Endothelial cell of umbilical vein (primary cell): ENCODE measurements at regions not wholly inside any gene's neighbourhood (a gene's known extent, or its start where the extent isn't known, plus 50 kb on each side); places are given as distances from the start of the nearest gene placed in this dataset.

ENCODE experiments used
- BruUV-seq: library from RNA; stranded (reverse); fragments of 400-500 nt; replicated peaks from 2 replicates; lab custom pipeline; 2021; lab: Mats Ljungman, UMichigan
- CTCF ChIA-PET: fragments of 300-600, 350-600 bp; sonication (Branson Sonifier 250); formaldehyde crosslinking; loops from one replicate; lab custom pipeline; 2021; ENCODE audit warnings: antibody characterized with exemption, inconsistent platforms; lab: Charles Lee
- POLR2A ChIA-PET: fragments of 300-600, 350-600 bp; sonication (Branson Sonifier 250); formaldehyde crosslinking; loops from one replicate; lab custom pipeline; 2021; ENCODE audit warnings: antibody characterized with exemption, inconsistent platforms; lab: Charles Lee
- DNase-seq: peaks from one replicate; pipeline ENCODE4 v3.0.0-alpha.2; 2011; ENCODE audit warnings: low read depth, low spot score
- FAIRE-seq: peaks from 2 replicates; lab custom pipeline; 2011; peaks lifted over from hg19 to GRCh38; lab: Jason Lieb, UNC
- H2AFZ ChIP-seq: 2 replicates; pipeline ENCODE4 v1.6.0; 2012; ENCODE audit warnings: low read depth, low read length, control low read depth, inconsistent platforms
- H3K27ac ChIP-seq: 2 replicates; pipeline ENCODE4 v1.5.1; 2011; ENCODE audit warnings: low read depth, mild to moderate bottlenecking, control low read depth, low read length, moderate library complexity; ENCODE audit not compliant: insufficient read depth
- H3K27me3 ChIP-seq, 2 experiments: 2 replicates each; pipeline versions ENCODE4 v1.6.0 to v1.6.1; 2011; ENCODE audit warnings: low read length in 2 of 2, mixed read lengths in 1 of 2; ENCODE audit not compliant: control insufficient read depth in 2 of 2, insufficient read depth in 2 of 2
- H3K36me3 ChIP-seq, 2 experiments: 2 replicates in 1 of 2; 3 replicates in 1 of 2; pipeline ENCODE4 v1.5.1; 2011; ENCODE audit warnings: low read length in 2 of 2, mild to moderate bottlenecking in 1 of 2, moderate library complexity in 1 of 2; ENCODE audit not compliant: control insufficient read depth in 2 of 2, insufficient read depth in 2 of 2; ENCODE audit errors: extremely low read depth in 1 of 2
- H3K4me1 ChIP-seq: 3 replicates; pipeline ENCODE4 v1.5.1; 2011; ENCODE audit warnings: mild to moderate bottlenecking, low read length; ENCODE audit not compliant: control insufficient read depth, insufficient read depth; ENCODE audit errors: extremely low read depth
- H3K4me2 ChIP-seq: 2 replicates; pipeline ENCODE4 v1.6.1; 2011; ENCODE audit warnings: low read length, control low read depth, mixed read lengths; ENCODE audit not compliant: insufficient read depth
- H3K4me3 ChIP-seq, 3 experiments: fragments of 200-600 bp in 1 of 3; sonication (generic), shearing (Covaris generic) in 1 of 3; replicated peaks in 1 of 3; 2 replicates each; pipeline ENCODE4 v1.5.1; 2011 to 2016; ENCODE audit warnings: control low read depth in 3 of 3, low read length in 3 of 3, mild to moderate bottlenecking in 2 of 3, inconsistent platforms in 1 of 3, low read depth in 1 of 3, moderate library complexity in 1 of 3; ENCODE audit not compliant: insufficient read depth in 1 of 3
- H3K79me2 ChIP-seq: 2 replicates; pipeline ENCODE4 v1.6.0; 2012; ENCODE audit warnings: low read length, inconsistent platforms; ENCODE audit not compliant: control insufficient read depth, insufficient read depth
- H3K9ac ChIP-seq: replicated peaks from 2 replicates; pipeline ENCODE3; 2011; ENCODE audit warnings: low read length, control low read depth; ENCODE audit not compliant: insufficient read depth; ENCODE audit errors: extremely low read depth
- H3K9me1 ChIP-seq: replicated peaks from 3 replicates; pipeline ENCODE4 v1.6.0; 2011; ENCODE audit warnings: mild to moderate bottlenecking, low read length; ENCODE audit not compliant: control insufficient read depth, insufficient read depth; ENCODE audit errors: extremely low read depth
- H3K9me3 ChIP-seq: replicated peaks from 2 replicates; pipeline ENCODE4 v1.5.1; 2012; ENCODE audit warnings: low read length, inconsistent platforms; ENCODE audit not compliant: control insufficient read depth, insufficient read depth
- H4K20me1 ChIP-seq: replicated peaks from 2 replicates; pipeline ENCODE3; 2011; ENCODE audit warnings: mild to moderate bottlenecking, low read length; ENCODE audit not compliant: control insufficient read depth, insufficient read depth; ENCODE audit errors: extremely low read depth
- CTCF ChIP-seq, 2 donors: IDR thresholded peaks; 1 replicate in 1 of 2; 2 replicates in 1 of 2; pipeline ENCODE4 v1.5.1; 2011; ENCODE audit warnings: low read length in 2 of 2, mild to moderate bottlenecking in 2 of 2, moderate library complexity in 2 of 2, control low read depth in 1 of 2, inconsistent platforms in 1 of 2, low read depth in 1 of 2; ENCODE audit not compliant: insufficient read depth in 1 of 2; ENCODE audit errors: extremely low read depth in 1 of 2
- EZH2 ChIP-seq: IDR thresholded peaks from 2 replicates; pipeline ENCODE4 v1.6.1; 2012; ENCODE audit warnings: borderline replicate concordance, low read depth, mild to moderate bottlenecking, moderate library complexity, low read length, inconsistent platforms; ENCODE audit not compliant: severe bottlenecking
- FOS ChIP-seq: IDR thresholded peaks from 2 replicates; pipeline ENCODE4 v1.6.1; 2011; ENCODE audit warnings: mild to moderate bottlenecking, low read length, moderate library complexity, borderline replicate concordance; ENCODE audit not compliant: insufficient read depth
- GATA2 ChIP-seq: IDR thresholded peaks from 2 replicates; pipeline ENCODE4 v1.7.0; 2011; ENCODE audit warnings: low read depth, mild to moderate bottlenecking, moderate library complexity, mixed read lengths, low read length; ENCODE audit not compliant: insufficient read length, insufficient read depth
- JUN ChIP-seq: IDR thresholded peaks from 2 replicates; pipeline ENCODE4 v1.6.1; 2011; ENCODE audit warnings: borderline replicate concordance, low read depth; ENCODE audit not compliant: insufficient read length, insufficient read depth
- MYC ChIP-seq: IDR thresholded peaks from one replicate; pipeline ENCODE4 v1.6.1; 2011; ENCODE audit warnings: mild to moderate bottlenecking, low read depth, low read length
- POLR2A ChIP-seq: IDR thresholded peaks from 2 replicates; pipeline ENCODE4 v1.6.1; 2012; ENCODE audit warnings: low read depth, mild to moderate bottlenecking, control low read depth, low read length
- POLR2AphosphoS5 ChIP-seq: IDR thresholded peaks from 2 replicates; pipeline ENCODE4 v1.6.1; 2012; ENCODE audit warnings: low read depth, mild to moderate bottlenecking, control low read depth, low read length, moderate library complexity; ENCODE audit not compliant: insufficient read depth
- dilution Hi-C: fragments of 300-500 bp; cut with MboI; formaldehyde crosslinking; loops from one replicate; pipeline ENCODE4 v1.15.0; 2019; ENCODE audit warnings: low sequenced_read_pairs; ENCODE audit not compliant: extremely low pct_ligation_motif_present
- intact Hi-C: fragments of 100-400 bp; cut with micrococcal nuclease; formaldehyde crosslinking; loops from one replicate; pipeline ENCODE4 v1.10.0; 2022
- TF ChIP-seq, protein P1 (sequence below): IDR thresholded peaks from 2 replicates; pipeline ENCODE4 v1.6.1; 2011; ENCODE audit not compliant: insufficient read depth, insufficient read length

DNA sequence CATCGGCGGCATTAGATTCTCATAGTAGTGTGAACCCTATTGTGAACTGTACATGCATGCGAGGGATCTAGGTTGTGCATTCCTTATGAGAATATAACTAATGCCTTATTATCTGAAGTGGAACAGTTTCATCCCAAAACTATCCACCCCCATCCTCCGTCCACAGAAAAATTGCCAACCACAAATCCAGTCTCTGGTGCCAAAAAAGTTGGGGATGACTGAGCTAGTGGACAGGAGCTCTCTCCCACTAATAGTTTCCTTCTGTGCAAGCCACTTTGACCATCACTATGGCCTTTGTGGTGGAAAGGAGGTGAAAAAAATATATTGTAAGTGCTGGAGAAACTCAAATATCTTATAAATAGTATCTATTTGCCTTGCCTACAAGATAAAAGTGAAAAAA is 857.8 kb downstream of the DIAPH3 start:
- TF ChIP-seq CTCF (IDR thresholded peaks at IDR 0.05; ENCODE audit: extremely low read depth in 1 of 2, insufficient read depth in 1 of 2, low read depth in 1 of 2, low read length in 2 of 2), result no peak
- TF ChIP-seq EZH2, result no peak
- no peak for TF ChIP-seq MYC
- TF ChIP-seq, protein P1, sequence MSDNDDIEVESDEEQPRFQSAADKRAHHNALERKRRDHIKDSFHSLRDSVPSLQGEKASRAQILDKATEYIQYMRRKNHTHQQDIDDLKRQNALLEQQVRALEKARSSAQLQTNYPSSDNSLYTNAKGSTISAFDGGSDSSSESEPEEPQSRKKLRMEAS, result no peak
- no peak for TF ChIP-seq FOS
- no peak for TF ChIP-seq JUN
- TF ChIP-seq POLR2A, result no peak
- TF ChIP-seq POLR2AphosphoS5, result no peak
- no peak for TF ChIP-seq GATA2
- no peaks in the 10 kb centered on the region for H3K79me2 ChIP-seq
- FAIRE-seq, result no peak
- no peak overlapping the region for H2AFZ ChIP-seq
- H3K9ac ChIP-seq, result no peak overlapping the region
- no TSS peak for BruUV-seq
- dilution Hi-C loops, result no loop called here
- no peak overlapping the region for H3K4me3 ChIP-seq
- H3K36me3 ChIP-seq, result no peaks in the 10 kb centered on the region
- intact Hi-C loops, result no loop called here
- no peaks in the 10 kb centered on the region for H3K4me1 ChIP-seq
- no peak overlapping the region for H3K27ac ChIP-seq
- ChIA-PET POLR2A (no interaction called here), CTCF (interaction anchor here (0.7 kb wide), 2 partner anchors 12 to 24 kb away, joined by 3 read pairs; no protein-coding TSS in a partner anchor)
- no peaks in the 10 kb centered on the region for H3K27me3 ChIP-seq
- H3K9me1 ChIP-seq, result no peaks in the 10 kb centered on the region
- no peak for DNase-seq
- H4K20me1 ChIP-seq, result no peaks in the 10 kb centered on the region
- H3K4me2 ChIP-seq, result no peak overlapping the region
- no peaks in the 10 kb centered on the region for H3K9me3 ChIP-seq
